ENCODE measurements at regions not wholly inside any gene's neighbourhood (a gene's known extent, or its start where the extent isn't known, plus 50 kb on each side); places are given as distances from the start of the nearest gene placed in this dataset.

DNA sequence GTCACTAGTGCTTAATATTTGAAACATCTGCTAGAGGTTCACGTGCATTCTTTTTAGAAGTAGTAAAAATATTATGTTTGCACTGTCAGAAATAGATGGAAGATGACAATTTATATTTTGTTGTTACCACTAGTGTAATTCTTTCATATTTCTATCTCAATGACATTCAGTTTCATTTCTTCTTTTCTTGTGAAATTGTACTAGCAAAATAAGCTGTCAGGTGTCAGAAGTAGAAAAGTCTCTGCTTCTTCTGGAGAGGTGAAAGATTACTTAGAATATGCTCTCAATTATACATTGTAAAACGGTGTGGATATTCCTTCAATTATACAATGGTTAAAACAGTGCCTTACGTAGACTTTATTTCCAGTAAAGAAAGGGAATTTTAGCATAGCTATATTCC, 395.4 kb downstream of the CSNK1G3 start:
- TF ChIP-seq POLR2A (IDR thresholded peaks at IDR 0.05) = no peak
- TF ChIP-seq, protein P1, sequence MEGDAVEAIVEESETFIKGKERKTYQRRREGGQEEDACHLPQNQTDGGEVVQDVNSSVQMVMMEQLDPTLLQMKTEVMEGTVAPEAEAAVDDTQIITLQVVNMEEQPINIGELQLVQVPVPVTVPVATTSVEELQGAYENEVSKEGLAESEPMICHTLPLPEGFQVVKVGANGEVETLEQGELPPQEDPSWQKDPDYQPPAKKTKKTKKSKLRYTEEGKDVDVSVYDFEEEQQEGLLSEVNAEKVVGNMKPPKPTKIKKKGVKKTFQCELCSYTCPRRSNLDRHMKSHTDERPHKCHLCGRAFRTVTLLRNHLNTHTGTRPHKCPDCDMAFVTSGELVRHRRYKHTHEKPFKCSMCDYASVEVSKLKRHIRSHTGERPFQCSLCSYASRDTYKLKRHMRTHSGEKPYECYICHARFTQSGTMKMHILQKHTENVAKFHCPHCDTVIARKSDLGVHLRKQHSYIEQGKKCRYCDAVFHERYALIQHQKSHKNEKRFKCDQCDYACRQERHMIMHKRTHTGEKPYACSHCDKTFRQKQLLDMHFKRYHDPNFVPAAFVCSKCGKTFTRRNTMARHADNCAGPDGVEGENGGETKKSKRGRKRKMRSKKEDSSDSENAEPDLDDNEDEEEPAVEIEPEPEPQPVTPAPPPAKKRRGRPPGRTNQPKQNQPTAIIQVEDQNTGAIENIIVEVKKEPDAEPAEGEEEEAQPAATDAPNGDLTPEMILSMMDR (IDR thresholded peaks at IDR 0.05) = no peak
- 92 to 93% methylated on average over 3 of the region's 3 CpGs for WGBS, 2 donors
- Histone ChIP-seq H3K27me3 (no peaks in the 10 kb centered on the region), H3K36me3 (ENCODE audit: low read depth, missing control alignments) (no peaks in the 10 kb centered on the region), H3K4me3 (no peak overlapping the region), H3K9me3 (no peaks in the 10 kb centered on the region), H3K27ac (no peak overlapping the region), H3K4me1 (no peaks in the 10 kb centered on the region)
- intact Hi-C loops (cut with DNase I; ENCODE audit: low total_unique reads) = no loop called here
- DNase-seq = no peak

DNA sequence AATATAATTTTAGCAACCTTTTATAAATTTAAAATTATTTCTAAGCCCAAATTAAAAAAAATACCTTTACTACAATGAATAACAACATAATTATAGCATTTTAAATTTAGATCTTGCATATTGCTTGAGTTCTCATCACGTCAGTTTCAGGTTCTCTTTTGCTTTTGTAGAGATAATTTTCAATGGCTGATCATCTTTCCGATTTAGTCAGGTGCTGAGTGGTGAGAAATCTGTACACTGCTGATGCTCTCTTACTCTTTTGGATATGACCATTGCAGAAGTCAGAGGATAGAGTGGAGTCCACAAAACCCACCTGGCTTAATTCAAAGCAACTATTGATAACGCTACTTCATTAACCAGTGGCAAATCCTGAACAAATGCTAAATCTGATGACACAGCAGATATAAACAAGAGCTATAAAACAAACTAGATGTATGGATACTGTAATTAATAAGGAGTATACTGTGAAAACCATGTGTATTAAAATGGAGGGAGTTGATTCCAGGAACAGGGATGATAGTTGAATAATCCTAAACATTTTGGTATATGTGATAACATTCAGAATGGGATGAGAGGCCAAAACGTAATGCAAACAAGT, 394.8 kb downstream of the CSNK1G3 start:
- no peak overlapping the region for H3K4me3 ChIP-seq
- TF ChIP-seq POLR2A (IDR thresholded peaks at IDR 0.05) = no peak
- TF ChIP-seq, protein P1 (IDR thresholded peaks at IDR 0.05) = no peak
- no peaks in the 10 kb centered on the region for H3K36me3 ChIP-seq (ENCODE audit: low read depth, missing control alignments)
- no peaks in the 10 kb centered on the region for H3K27me3 ChIP-seq
- H3K27ac ChIP-seq = no peak overlapping the region
- DNase-seq = no peak
- 81 to 91% methylated on average over 4 of the region's 4 CpGs for WGBS, 2 donors
- H3K9me3 ChIP-seq = no peaks in the 10 kb centered on the region
- no peaks in the 10 kb centered on the region for H3K4me1 ChIP-seq
- intact Hi-C loops (cut with DNase I; ENCODE audit: low total_unique reads) = no loop called here

DNA sequence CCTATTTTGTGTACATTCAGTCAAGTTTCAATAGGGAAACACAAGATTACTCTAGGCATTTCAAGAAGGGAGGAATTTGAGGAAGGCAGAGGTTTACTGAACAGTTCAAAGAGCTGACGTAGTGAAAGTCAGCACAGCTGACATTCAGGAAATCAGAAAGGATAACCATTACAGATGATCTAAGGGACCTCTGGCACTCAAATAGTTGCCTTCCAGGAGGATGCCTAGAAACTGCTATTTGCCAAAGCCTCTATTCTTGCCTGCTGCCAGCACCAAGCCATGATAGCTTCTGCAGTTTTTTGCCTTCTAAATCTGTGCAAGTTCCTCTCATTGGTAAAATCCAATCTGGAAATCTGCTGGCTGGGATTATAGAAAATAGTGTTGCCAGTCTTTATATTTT, 373.1 kb downstream of the CSNK1G3 start:
- Histone ChIP-seq H3K4me1 (no peaks in the 10 kb centered on the region), H3K27ac (no peak overlapping the region), H3K27me3 (no peaks in the 10 kb centered on the region), H3K9me3 (no peaks in the 10 kb centered on the region), H3K36me3 (ENCODE audit: low read depth, missing control alignments) (no peaks in the 10 kb centered on the region), H3K4me3 (no peak overlapping the region)
- 67 to 89% methylated on average over 1 of the region's 1 CpG for WGBS, 2 donors
- no peak for TF ChIP-seq POLR2A (IDR thresholded peaks at IDR 0.05)
- TF ChIP-seq, protein P1 (IDR thresholded peaks at IDR 0.05) = no peak
- DNase-seq = no peak
- intact Hi-C loops (cut with DNase I; ENCODE audit: low total_unique reads) = no loop called here

DNA sequence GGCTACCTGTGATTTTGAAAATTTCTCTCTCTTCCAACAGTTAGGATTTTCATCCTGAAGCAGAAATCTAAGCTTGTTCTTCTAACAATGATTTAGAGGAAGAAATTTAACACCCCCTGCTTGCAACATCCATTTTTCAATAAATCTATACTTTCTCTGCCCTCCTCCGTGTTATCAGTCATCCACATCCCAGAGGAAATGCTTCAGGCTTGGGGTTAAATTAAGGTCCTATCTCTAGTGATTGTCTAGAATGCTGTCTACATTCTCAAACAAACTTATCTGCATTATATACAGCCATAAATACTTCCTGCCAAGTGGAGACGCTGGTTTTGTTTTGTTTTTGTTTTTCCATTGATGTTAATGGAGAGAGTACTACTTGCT, 371.0 kb downstream of the CSNK1G3 start:
- Histone ChIP-seq H3K9me3 (no peaks in the 10 kb centered on the region), H3K36me3 (ENCODE audit: low read depth, missing control alignments) (no peaks in the 10 kb centered on the region), H3K27me3 (no peaks in the 10 kb centered on the region), H3K4me3 (no peak overlapping the region), H3K4me1 (no peaks in the 10 kb centered on the region), H3K27ac (no peak overlapping the region)
- WGBS, 2 donors = 34 to 47% methylated on average over 2 of the region's 2 CpGs
- TF ChIP-seq, protein P1 (IDR thresholded peaks at IDR 0.05) = no peak
- TF ChIP-seq POLR2A (IDR thresholded peaks at IDR 0.05) = no peak
- intact Hi-C loops (cut with DNase I; ENCODE audit: low total_unique reads) = no loop called here
- DNase-seq = no peak

DNA sequence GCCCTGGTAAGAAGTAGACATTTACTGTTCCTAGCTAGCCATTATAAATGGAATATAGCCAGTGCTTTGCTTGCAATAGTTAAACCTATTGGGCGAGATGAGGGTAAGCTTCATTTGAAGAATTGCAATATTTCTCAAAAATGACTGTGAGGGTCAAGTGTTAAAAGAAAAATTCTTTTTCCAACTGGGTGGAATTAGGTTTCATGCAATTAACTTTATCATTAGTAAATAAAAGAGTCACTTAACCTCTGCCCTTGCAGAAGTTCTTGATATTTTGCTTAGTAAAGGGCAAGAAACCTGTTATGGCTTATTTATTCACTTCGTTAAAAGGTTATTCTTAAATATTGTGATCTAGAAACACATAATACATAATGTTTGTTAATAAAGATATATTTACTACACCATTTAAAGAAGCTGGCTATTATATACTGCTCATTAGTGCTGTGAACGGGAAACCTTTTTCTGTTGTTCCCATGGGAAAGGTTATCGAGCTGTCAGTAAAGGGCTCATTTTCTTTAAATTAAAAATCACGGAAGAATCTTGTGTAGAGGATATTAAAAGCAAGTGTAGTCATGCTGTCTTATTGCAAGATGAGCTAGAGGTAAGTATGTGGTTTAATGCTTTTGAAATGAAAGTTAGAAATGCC, 370.5 kb downstream of the CSNK1G3 start:
- Histone ChIP-seq H3K4me1 (no peaks in the 10 kb centered on the region), H3K9me3 (no peaks in the 10 kb centered on the region), H3K27ac (no peak overlapping the region), H3K4me3 (no peak overlapping the region), H3K36me3 (ENCODE audit: low read depth, missing control alignments) (no peaks in the 10 kb centered on the region), H3K27me3 (no peaks in the 10 kb centered on the region)
- DNase-seq = no peak
- WGBS, 2 donors = 64 to 65% methylated on average over 5 of the region's 5 CpGs
- intact Hi-C loops (cut with DNase I; ENCODE audit: low total_unique reads) = no loop called here
- no peak for TF ChIP-seq POLR2A (IDR thresholded peaks at IDR 0.05)
- TF ChIP-seq, protein P1 (IDR thresholded peaks at IDR 0.05) = no peak
